AG09309 (cell line): ENCODE measurements at regions not wholly inside any gene's neighbourhood (a gene's known extent, or its start where the extent isn't known, plus 50 kb on each side); places are given as distances from the start of the nearest gene placed in this dataset.

Source experiments
- DNase-seq: peaks from one replicate; pipeline ENCODE4 v3.0.0-alpha.2; 2010; ENCODE audit warnings: low read depth
- H3K4me3 ChIP-seq: 2 replicates; pipeline ENCODE4 v1.5.1; 2011; ENCODE audit warnings: mild to moderate bottlenecking, low read depth, low read length, moderate library complexity; ENCODE audit not compliant: control insufficient read depth
- CTCF ChIP-seq: IDR thresholded peaks from 2 replicates; pipeline ENCODE4 v1.5.1; 2011; ENCODE audit warnings: mild to moderate bottlenecking, low read depth, low read length, inconsistent platforms; ENCODE audit not compliant: insufficient read depth, control insufficient read depth; ENCODE audit errors: missing control alignments

- no peak overlapping the region for H3K4me3 ChIP-seq
- no peak for TF ChIP-seq CTCF
- no peak for DNase-seq
These were observed 1831.8 kb downstream of the PCDH7 start for GRCh38 chr4:32551943-32552342.

- no peak for TF ChIP-seq CTCF
- DNase-seq = no peak
- H3K4me3 ChIP-seq = no peak overlapping the region
These were observed 1840.1 kb downstream of the PCDH7 start for GRCh38 chr4:32560306-32560705.

- DNase-seq = no peak
- TF ChIP-seq CTCF = no peak
- no peak overlapping the region for H3K4me3 ChIP-seq
These were observed 1841.8 kb downstream of the PCDH7 start for GRCh38 chr4:32562010-32562409.

- no peak overlapping the region for H3K4me3 ChIP-seq
- DNase-seq = no peak
- no peak for TF ChIP-seq CTCF
These were observed 1844.5 kb downstream of the PCDH7 start for GRCh38 chr4:32564626-32565025.

GRCh38 chr4:32569861-32570260, 1849.7 kb downstream of the PCDH7 start:
- no peak for DNase-seq
- H3K4me3 ChIP-seq = no peak overlapping the region
- TF ChIP-seq CTCF = no peak

GRCh38 chr4:32572366-32572765, 1852.2 kb downstream of the PCDH7 start:
- DNase-seq = no peak
- no peak overlapping the region for H3K4me3 ChIP-seq
- TF ChIP-seq CTCF = no peak

- no peak for TF ChIP-seq CTCF
- no peak for DNase-seq
- no peak overlapping the region for H3K4me3 ChIP-seq
These were observed 1854.6 kb downstream of the PCDH7 start for GRCh38 chr4:32574803-32575202.
